ENCODE measurements at regions not wholly inside any gene's neighbourhood (a gene's known extent, or its start where the extent isn't known, plus 50 kb on each side); places are given as distances from the start of the nearest gene placed in this dataset.

DNA sequence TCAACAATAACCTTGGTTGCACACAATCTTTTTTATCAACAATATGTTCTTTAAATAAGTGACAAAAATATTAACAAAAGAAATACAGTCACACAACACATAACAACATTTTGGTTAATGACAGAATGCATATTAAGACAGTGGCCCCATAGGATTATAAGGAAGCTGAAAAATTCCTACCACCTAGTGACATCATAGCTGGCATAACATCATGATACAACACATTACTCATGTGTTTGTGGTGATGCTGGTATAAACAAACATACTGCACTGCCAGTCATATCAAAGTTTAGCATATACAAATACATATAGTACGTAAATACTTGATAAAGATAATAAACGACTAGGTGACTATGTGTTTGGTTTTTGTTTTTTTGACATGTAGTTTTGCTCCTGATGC lies 344.8 kb upstream of the POU5F2 start:
- TF ChIP-seq, protein P1, sequence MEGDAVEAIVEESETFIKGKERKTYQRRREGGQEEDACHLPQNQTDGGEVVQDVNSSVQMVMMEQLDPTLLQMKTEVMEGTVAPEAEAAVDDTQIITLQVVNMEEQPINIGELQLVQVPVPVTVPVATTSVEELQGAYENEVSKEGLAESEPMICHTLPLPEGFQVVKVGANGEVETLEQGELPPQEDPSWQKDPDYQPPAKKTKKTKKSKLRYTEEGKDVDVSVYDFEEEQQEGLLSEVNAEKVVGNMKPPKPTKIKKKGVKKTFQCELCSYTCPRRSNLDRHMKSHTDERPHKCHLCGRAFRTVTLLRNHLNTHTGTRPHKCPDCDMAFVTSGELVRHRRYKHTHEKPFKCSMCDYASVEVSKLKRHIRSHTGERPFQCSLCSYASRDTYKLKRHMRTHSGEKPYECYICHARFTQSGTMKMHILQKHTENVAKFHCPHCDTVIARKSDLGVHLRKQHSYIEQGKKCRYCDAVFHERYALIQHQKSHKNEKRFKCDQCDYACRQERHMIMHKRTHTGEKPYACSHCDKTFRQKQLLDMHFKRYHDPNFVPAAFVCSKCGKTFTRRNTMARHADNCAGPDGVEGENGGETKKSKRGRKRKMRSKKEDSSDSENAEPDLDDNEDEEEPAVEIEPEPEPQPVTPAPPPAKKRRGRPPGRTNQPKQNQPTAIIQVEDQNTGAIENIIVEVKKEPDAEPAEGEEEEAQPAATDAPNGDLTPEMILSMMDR (conservative IDR thresholded peaks at IDR 0.05; ENCODE audit: low read length), result no peak
- no peak for TF ChIP-seq EZH2phosphoT487 (IDR thresholded peaks at IDR 0.05; ENCODE audit: borderline replicate concordance, low read depth, low read length)
